ENCODE measurements at regions not wholly inside any gene's neighbourhood (a gene's known extent, or its start where the extent isn't known, plus 50 kb on each side); places are given as distances from the start of the nearest gene placed in this dataset.

- no peaks in the 10 kb centered on the region for H3K9me3 ChIP-seq (ENCODE audit: severe bottlenecking)
- H3K27ac ChIP-seq: no peak overlapping the region
- H3K36me3 ChIP-seq: no peaks in the 10 kb centered on the region
- TF ChIP-seq, protein P1, sequence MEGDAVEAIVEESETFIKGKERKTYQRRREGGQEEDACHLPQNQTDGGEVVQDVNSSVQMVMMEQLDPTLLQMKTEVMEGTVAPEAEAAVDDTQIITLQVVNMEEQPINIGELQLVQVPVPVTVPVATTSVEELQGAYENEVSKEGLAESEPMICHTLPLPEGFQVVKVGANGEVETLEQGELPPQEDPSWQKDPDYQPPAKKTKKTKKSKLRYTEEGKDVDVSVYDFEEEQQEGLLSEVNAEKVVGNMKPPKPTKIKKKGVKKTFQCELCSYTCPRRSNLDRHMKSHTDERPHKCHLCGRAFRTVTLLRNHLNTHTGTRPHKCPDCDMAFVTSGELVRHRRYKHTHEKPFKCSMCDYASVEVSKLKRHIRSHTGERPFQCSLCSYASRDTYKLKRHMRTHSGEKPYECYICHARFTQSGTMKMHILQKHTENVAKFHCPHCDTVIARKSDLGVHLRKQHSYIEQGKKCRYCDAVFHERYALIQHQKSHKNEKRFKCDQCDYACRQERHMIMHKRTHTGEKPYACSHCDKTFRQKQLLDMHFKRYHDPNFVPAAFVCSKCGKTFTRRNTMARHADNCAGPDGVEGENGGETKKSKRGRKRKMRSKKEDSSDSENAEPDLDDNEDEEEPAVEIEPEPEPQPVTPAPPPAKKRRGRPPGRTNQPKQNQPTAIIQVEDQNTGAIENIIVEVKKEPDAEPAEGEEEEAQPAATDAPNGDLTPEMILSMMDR (IDR thresholded peaks at IDR 0.05; ENCODE audit: low read depth, low read length): no peak
- no peak for DNase-seq
- H3K4me3 ChIP-seq (ENCODE audit: low read depth, low read length): no peak overlapping the region
- no peaks in the 10 kb centered on the region for H3K27me3 ChIP-seq (ENCODE audit: insufficient read depth, low read depth, severe bottlenecking)
These were observed 52.6 kb upstream of the SP8 start for GRCh38 chr7:20839196-20839735.

GRCh38 chr7:20839987-20840386 is 53.3 kb upstream of the SP8 start:
- no peaks in the 10 kb centered on the region for H3K27me3 ChIP-seq (ENCODE audit: insufficient read depth, low read depth, severe bottlenecking)
- TF ChIP-seq, protein P1 (IDR thresholded peaks at IDR 0.05; ENCODE audit: low read depth, low read length): no peak
- H3K36me3 ChIP-seq: no peaks in the 10 kb centered on the region
- H3K4me3 ChIP-seq (ENCODE audit: low read depth, low read length): no peak overlapping the region
- no peak overlapping the region for H3K27ac ChIP-seq
- no peaks in the 10 kb centered on the region for H3K9me3 ChIP-seq (ENCODE audit: severe bottlenecking)
- DNase-seq: no peak

GRCh38 chr7:20846791-20847190 is 60.1 kb upstream of the SP8 start:
- no peak overlapping the region for H3K27ac ChIP-seq
- no peak for DNase-seq
- no peaks in the 10 kb centered on the region for H3K36me3 ChIP-seq
- H3K27me3 ChIP-seq (ENCODE audit: insufficient read depth, low read depth, severe bottlenecking): no peaks in the 10 kb centered on the region
- no peak overlapping the region for H3K4me3 ChIP-seq (ENCODE audit: low read depth, low read length)
- TF ChIP-seq, protein P1 (IDR thresholded peaks at IDR 0.05; ENCODE audit: low read depth, low read length): no peak
- no peaks in the 10 kb centered on the region for H3K9me3 ChIP-seq (ENCODE audit: severe bottlenecking)

GRCh38 chr7:20858951-20859350 is 72.3 kb upstream of the SP8 start:
- H3K4me3 ChIP-seq (ENCODE audit: low read depth, low read length): no peak overlapping the region
- no peak overlapping the region for H3K27ac ChIP-seq
- H3K9me3 ChIP-seq (ENCODE audit: severe bottlenecking): no peaks in the 10 kb centered on the region
- TF ChIP-seq, protein P1 (IDR thresholded peaks at IDR 0.05; ENCODE audit: low read depth, low read length): no peak
- no peak for DNase-seq
- no peaks in the 10 kb centered on the region for H3K36me3 ChIP-seq
- no peaks in the 10 kb centered on the region for H3K27me3 ChIP-seq (ENCODE audit: insufficient read depth, low read depth, severe bottlenecking)

GRCh38 chr7:20861468-20861867 is 74.8 kb upstream of the SP8 start:
- H3K27me3 ChIP-seq (ENCODE audit: insufficient read depth, low read depth, severe bottlenecking): no peaks in the 10 kb centered on the region
- no peaks in the 10 kb centered on the region for H3K9me3 ChIP-seq (ENCODE audit: severe bottlenecking)
- no peaks in the 10 kb centered on the region for H3K36me3 ChIP-seq
- DNase-seq: no peak
- TF ChIP-seq, protein P1 (IDR thresholded peaks at IDR 0.05; ENCODE audit: low read depth, low read length): no peak
- no peak overlapping the region for H3K4me3 ChIP-seq (ENCODE audit: low read depth, low read length)
- H3K27ac ChIP-seq: no peak overlapping the region

DNA sequence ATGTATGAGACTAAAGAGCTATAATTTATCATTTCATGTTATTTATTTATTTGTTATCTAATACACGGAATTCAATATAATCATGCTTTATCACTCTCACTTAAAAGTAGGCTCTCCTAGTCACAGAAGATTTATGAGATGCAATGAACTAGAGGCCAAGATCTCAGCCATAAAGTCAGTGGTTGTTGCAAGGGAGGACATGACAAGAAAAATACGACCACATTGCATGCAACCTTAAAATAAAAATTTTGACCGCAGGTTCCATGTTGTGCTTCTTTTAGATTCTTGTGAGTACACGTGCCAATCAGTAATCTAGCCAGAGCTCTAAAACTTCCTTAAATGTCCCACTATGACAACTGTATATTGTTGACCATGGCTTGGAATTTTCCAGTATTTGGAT is 75.9 kb upstream of the SP8 start:
- TF ChIP-seq, protein P1 (IDR thresholded peaks at IDR 0.05; ENCODE audit: low read depth, low read length): no peak
- DNase-seq: no peak

More for the DNA sequence above, 75.9 kb upstream of the SP8 start:
- H3K36me3 ChIP-seq: no peaks in the 10 kb centered on the region
- H3K9me3 ChIP-seq (ENCODE audit: severe bottlenecking): no peaks in the 10 kb centered on the region
- no peak overlapping the region for H3K27ac ChIP-seq
- H3K27me3 ChIP-seq (ENCODE audit: insufficient read depth, low read depth, severe bottlenecking): no peaks in the 10 kb centered on the region
- H3K4me3 ChIP-seq (ENCODE audit: low read depth, low read length): no peak overlapping the region

Data from WERI-Rb-1 (cell line).